ENCODE measurements at regions not wholly inside any gene's neighbourhood (a gene's known extent, or its start where the extent isn't known, plus 50 kb on each side); places are given as distances from the start of the nearest gene placed in this dataset.
A peak's percentile ranks its signal among the peaks of the same experiment; 100 is the strongest.

DNA sequence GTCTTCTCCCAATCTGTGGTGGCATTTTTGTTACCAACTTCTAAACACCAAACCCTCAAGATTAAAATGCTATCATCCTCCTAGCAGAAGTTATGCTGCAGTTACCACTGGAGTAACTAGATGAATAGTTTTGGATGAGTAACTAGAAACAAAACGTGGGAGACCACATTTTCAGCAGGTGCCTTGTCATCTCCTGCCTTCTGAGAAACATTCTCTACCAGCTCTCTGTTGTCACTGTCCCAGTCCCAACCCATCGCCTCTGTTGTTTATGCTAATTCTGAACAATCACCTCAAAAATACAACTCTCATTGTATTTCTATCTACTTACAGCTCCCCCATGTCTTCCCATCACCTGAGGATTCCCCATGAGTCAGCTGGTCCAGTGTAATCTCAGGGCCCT, 652.5 kb upstream of the ADAMTS16 start:
- ATAC-seq (no peak), DNase-seq (no peak)
- H3K4me1 Mint-ChIP-seq = no peaks in the 10 kb centered on the region
- CTCF ChIA-PET = no interaction called here
- peaks cover 9% of the 10 kb centered on the region for H3K9me3 Mint-ChIP-seq (ENCODE audit: low read depth)
- no peak overlapping the region for H3K4me3 Mint-ChIP-seq
- H3K27ac Mint-ChIP-seq = no peak overlapping the region
- POLR2A ChIA-PET = no interaction called here
- intact Hi-C loops (cut with DNase I, micrococcal nuclease) = no loop called here
- H3K27me3 Mint-ChIP-seq = no peaks in the 10 kb centered on the region
- H3K36me3 Mint-ChIP-seq (ENCODE audit: low read depth) = no peaks in the 10 kb centered on the region

DNA sequence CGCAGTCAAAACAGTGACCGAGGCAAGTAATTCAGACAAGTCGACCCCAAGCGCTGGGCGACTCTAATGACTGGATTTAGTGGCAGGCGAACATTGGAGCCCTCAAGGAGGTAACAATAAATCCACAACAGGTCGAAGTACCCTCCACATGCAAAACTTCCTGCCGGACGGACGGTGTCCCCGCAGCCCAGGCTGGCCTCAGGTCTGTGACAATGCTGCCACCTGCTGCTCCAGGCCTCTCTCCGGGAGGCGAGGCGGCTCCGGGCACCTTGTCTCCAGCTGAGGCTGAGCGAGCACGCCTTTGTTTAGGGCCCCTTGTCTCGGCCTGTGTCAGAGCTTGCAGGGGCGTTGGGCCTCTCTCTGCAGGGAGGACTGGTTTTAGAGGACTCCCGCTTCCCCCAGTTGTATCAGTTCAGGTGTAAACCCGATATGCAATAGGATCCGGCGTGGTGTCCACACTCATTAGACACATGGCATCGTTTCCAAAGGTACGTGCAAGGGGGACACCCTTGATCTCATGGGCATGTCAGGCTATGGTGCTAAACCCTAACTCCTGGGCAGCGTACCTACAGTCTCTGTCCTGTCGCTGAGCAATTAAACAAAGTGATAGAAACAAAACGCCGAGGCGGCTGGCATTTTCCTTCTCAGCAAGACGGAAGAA, 628.0 kb upstream of the ADAMTS16 start:
- no peaks in the 10 kb centered on the region for H3K9me3 Mint-ChIP-seq (ENCODE audit: low read depth)
- ChIA-PET POLR2A (no interaction called here), CTCF (no interaction called here)
- ATAC-seq (no peak), DNase-seq (peak; percentile 10)
- intact Hi-C loops (cut with DNase I, micrococcal nuclease) = no loop called here
- no peaks in the 10 kb centered on the region for H3K4me1 Mint-ChIP-seq
- H3K4me3 Mint-ChIP-seq = no peak overlapping the region
- no peaks in the 10 kb centered on the region for H3K36me3 Mint-ChIP-seq (ENCODE audit: low read depth)
- H3K27me3 Mint-ChIP-seq = no peaks in the 10 kb centered on the region
- no peak overlapping the region for H3K27ac Mint-ChIP-seq

DNA sequence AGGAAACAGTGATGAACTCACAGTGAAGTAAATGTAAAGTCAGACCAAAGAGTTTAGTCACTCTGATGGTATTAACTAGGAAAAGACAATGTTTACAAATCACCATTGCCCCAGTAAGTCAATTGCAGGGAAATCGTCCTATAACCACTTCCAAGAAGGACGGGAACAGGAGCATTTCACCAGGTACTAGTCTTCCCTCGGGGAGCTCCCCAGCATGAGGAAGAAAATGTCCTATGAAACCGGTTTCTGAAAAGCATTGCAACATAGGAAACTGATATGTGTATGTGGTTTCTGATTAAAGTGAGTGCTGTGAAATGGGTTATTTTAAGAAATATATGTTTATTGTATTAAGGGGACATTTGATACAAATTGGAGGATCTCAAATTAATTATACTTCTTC, 626.7 kb upstream of the ADAMTS16 start:
- CTCF ChIA-PET = no interaction called here
- no peak overlapping the region for H3K27ac Mint-ChIP-seq
- no peaks in the 10 kb centered on the region for H3K9me3 Mint-ChIP-seq (ENCODE audit: low read depth)
- intact Hi-C loops (cut with DNase I, micrococcal nuclease) = no loop called here
- no peak for ATAC-seq
- H3K4me3 Mint-ChIP-seq = no peak overlapping the region
- DNase-seq = no peak
- H3K27me3 Mint-ChIP-seq = no peaks in the 10 kb centered on the region
- POLR2A ChIA-PET = no interaction called here
- H3K4me1 Mint-ChIP-seq = no peaks in the 10 kb centered on the region
- no peaks in the 10 kb centered on the region for H3K36me3 Mint-ChIP-seq (ENCODE audit: low read depth)

DNA sequence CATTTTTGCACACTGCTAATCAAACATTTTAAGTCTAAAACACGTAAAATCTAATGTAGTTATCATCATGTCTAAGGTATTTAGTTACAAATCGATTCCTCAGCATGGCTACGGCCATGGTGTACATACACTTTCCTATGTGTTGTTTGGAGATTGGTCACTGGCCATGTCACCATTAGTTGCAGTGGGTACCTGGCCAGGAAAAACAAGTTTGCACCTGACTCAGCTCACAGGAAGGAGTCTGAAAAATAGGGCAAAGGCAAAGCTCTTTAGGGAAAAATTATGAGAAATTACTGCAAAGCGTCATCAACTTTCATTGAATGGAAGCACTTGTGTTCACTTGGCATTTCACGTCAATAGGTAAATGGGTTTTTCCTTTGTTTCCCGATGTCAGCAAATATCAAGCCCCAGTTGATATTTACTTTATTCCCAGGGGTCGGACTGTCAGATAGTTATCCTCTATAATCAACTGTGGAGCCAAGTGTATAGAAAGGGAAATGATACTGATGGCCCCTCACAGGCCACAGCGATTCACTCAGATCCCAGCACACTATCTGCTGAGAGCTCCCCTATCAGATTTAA, 626.0 kb upstream of the ADAMTS16 start:
- intact Hi-C loops (cut with DNase I, micrococcal nuclease) = no loop called here
- Mint-ChIP-seq H3K36me3 (ENCODE audit: low read depth) (no peaks in the 10 kb centered on the region), H3K4me3 (no peak overlapping the region), H3K27me3 (no peaks in the 10 kb centered on the region), H3K4me1 (no peaks in the 10 kb centered on the region), H3K27ac (no peak overlapping the region), H3K9me3 (ENCODE audit: low read depth) (no peaks in the 10 kb centered on the region)
- ATAC-seq (no peak), DNase-seq (no peak)
- ChIA-PET POLR2A (no interaction called here), CTCF (interaction anchor here (0.6 kb wide), 1 partner anchor 1256 kb away, joined by 3 read pairs; no protein-coding TSS in a partner anchor)

DNA sequence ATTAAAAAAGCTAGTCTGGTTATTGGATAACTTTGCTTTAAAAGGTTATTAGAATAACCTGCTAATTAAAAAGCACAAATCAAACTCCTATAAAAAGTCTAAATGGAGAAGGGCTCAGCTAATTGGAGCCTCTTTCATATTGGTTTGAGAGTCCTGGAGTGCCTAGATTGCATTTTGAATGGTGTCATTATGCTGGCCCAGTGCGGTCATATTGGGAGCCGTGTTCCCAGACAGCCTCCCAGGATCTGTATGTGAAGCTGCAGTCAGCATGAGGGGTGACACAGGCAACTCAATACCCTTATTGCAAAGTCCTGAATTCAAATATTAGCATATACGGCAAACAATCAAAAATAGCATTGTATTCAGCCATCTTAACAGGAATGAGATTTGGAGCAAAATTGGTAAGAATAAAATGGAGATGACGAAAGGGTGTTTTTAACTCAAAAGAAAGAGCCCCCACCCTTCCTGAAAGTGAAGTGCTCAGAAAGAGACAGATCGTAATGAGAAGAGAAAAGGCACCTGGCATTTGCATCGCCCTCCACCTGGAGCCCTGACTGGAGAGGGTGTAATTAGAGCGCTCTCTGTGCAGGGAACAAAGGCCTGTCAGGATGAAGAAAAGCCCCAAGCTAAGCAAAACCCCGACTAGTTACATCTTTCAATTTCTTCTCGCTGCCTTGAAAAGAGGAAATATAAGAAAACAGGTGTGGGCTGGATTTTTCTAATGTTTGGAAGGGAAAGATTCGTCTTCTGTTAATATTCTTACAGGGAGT, 621.0 kb upstream of the ADAMTS16 start:
- Mint-ChIP-seq H3K36me3 (ENCODE audit: low read depth) (no peaks in the 10 kb centered on the region), H3K4me3 (no peak overlapping the region), H3K27ac (no peak overlapping the region), H3K4me1 (no peaks in the 10 kb centered on the region), H3K9me3 (ENCODE audit: low read depth) (peaks cover 10% of the 10 kb centered on the region), H3K27me3 (no peaks in the 10 kb centered on the region)
- ATAC-seq (no peak), DNase-seq (no peak)
- intact Hi-C loops (cut with DNase I, micrococcal nuclease) = no loop called here
- ChIA-PET CTCF (no interaction called here), POLR2A (no interaction called here)

DNA sequence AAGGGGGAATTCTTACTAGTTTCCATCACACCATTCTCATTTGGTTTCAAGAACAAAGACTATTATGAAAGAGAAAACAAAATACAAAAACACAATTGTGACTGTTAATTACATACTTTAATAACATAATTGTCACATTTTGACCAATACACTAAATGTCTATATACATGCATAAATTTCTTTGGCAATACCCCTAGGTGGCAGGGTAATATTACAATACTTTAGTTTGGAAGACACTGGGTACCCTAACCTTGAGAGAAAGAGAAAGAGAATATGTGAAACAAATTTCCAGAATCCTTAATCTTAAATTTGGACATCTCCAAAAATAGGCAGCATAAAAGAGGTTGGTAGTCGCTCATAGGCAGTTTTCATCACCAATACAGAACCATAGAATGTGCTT, 619.6 kb upstream of the ADAMTS16 start:
- Mint-ChIP-seq H3K27ac (no peak overlapping the region), H3K4me1 (no peaks in the 10 kb centered on the region), H3K36me3 (ENCODE audit: low read depth) (no peaks in the 10 kb centered on the region), H3K9me3 (ENCODE audit: low read depth) (peaks cover 13% of the 10 kb centered on the region), H3K4me3 (no peak overlapping the region), H3K27me3 (no peaks in the 10 kb centered on the region)
- DNase-seq (no peak), ATAC-seq (no peak)
- ChIA-PET POLR2A (no interaction called here), CTCF (no interaction called here)
- intact Hi-C loops (cut with DNase I, micrococcal nuclease) = loop anchor here in 1 of 2 experiments (5.0 kb wide), 1 partner anchor 342 kb away; no protein-coding TSS in a partner anchor

DNA sequence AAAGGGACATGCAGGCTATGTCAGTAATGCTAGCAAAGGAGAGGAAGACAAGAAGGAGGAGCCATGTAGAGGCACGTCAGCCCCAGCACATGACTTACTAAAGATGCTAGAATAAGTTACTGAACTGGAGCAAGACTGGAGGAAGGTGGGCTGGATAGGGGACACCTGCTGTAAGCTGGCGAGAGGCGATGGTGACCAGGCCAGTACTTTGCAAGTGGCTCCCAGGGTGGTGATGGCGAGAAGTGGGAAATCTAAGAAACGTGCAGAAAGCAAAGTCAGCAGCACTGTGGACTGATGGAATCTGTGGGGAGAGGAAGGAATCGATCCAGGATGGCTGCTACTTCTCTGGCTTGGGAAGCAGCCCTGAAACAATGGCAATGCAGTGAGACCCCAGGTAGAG, 617.1 kb upstream of the ADAMTS16 start:
- intact Hi-C loops (cut with DNase I, micrococcal nuclease) = loop anchor here in 1 of 2 experiments (5.0 kb wide), 1 partner anchor 339 kb away; no protein-coding TSS in a partner anchor
- DNase-seq = no peak
- no peak for ATAC-seq
- Mint-ChIP-seq H3K36me3 (ENCODE audit: low read depth) (no peaks in the 10 kb centered on the region), H3K9me3 (ENCODE audit: low read depth) (peaks cover 13% of the 10 kb centered on the region), H3K27me3 (no peaks in the 10 kb centered on the region), H3K27ac (no peak overlapping the region), H3K4me1 (no peaks in the 10 kb centered on the region), H3K4me3 (no peak overlapping the region)
- ChIA-PET POLR2A (no interaction called here), CTCF (no interaction called here)

DNA sequence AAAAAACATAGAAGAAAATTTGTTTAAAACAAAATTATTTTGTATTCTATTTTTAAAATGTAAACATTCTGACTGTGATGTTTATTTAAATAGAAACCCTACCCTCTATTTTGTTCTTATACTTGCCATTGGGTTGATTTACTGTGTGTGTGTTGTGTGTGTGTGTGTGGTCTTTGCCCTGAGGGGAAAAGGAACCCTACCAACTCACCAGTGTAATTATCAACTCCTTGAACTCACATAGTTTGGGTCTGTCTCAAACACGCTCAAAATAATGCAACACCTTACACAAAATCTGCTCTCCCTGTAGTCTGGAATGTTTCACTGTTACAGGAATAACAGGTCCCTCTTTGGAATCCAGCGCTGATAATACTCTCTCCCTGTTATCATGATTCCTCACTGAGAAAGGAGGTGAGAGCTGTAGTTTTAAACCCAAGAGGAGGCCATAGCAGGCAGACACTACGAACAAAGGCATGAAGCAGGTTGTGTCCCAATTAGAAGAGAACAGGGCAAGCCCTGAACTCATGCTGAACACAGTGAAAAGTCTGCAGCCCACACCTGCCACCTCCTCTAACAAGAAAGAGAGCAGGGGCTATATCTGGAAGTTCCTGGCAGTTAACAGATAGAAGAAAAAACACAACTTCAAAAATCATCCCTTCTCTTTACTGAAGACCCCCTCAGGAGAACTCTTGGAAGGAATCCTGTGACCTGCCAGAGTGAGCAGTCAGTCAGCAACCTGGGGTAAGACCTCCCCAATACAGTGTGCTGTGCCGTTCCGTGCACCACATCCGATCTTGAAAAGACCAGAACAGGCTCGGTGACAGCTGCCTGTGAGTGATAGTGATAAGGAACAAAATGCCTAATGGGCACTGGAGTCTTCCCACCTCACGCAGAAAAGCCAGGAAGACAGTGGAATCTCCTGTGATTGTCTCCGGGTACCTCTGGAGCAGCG, 608.1 kb upstream of the ADAMTS16 start:
- ChIA-PET CTCF (no interaction called here), POLR2A (no interaction called here)
- Mint-ChIP-seq H3K4me1 (no peaks in the 10 kb centered on the region), H3K27ac (no peak overlapping the region), H3K4me3 (no peak overlapping the region), H3K27me3 (no peaks in the 10 kb centered on the region), H3K9me3 (ENCODE audit: low read depth) (peaks cover 4% of the 10 kb centered on the region), H3K36me3 (ENCODE audit: low read depth) (no peaks in the 10 kb centered on the region)
- DNase-seq (no peak), ATAC-seq (no peak)
- intact Hi-C loops (cut with DNase I, micrococcal nuclease) = no loop called here

DNA sequence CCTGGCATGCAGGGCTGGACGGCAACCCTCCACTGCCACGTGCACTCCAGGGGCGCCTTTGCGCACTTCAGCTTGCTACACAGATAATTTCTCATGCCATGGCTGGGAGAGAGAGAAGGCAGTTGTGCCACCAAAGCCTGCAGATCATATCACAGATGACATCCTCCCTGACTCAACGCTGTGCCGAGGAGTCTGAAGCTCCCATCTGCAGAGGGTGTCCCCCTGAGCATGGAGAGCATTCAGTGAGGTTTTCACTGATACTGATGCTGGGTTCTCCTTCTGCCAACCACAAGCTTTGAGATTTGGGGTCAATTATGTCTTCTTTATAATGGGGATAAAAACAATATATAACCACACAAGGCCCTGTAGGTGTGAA, 607.4 kb upstream of the ADAMTS16 start:
- ATAC-seq (no peak), DNase-seq (no peak)
- Mint-ChIP-seq H3K4me3 (no peak overlapping the region), H3K4me1 (no peaks in the 10 kb centered on the region), H3K36me3 (ENCODE audit: low read depth) (no peaks in the 10 kb centered on the region), H3K27me3 (no peaks in the 10 kb centered on the region), H3K9me3 (ENCODE audit: low read depth) (peaks cover 4% of the 10 kb centered on the region), H3K27ac (no peak overlapping the region)
- CTCF ChIA-PET = no interaction called here
- intact Hi-C loops (cut with DNase I, micrococcal nuclease) = no loop called here
- POLR2A ChIA-PET = no interaction called here

DNA sequence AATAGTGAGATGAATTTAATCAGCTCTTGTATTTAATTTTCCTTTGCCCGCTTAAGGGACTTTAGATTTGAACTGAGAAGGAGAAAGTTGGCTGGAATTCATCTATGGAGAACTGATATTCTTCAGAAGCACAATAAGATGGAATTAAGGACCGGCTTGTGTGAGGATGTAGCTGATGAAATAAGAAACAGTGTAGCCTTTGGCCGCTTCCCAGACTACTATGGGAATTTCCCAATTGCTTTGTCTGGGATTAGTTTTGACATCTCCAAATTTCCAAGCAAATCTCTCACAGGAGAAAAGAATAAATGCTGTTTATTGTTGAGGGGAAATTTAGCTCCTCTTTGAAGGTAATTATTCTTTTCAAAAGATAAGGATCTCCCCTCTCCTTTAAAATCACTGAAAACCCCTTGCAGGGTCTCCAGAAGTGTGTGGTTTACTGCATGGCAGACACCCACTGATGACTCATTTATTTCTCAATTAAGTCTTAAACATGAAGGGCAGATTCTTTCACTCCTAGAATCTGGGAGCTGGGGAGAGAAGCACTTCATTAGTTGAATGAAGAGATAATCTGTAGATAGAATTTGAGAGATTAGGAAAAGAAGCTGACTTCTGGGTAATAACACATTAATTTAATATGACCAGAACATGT, 606.5 kb upstream of the ADAMTS16 start:
- Mint-ChIP-seq H3K36me3 (ENCODE audit: low read depth) (no peaks in the 10 kb centered on the region), H3K4me3 (no peak overlapping the region), H3K27me3 (no peaks in the 10 kb centered on the region), H3K4me1 (no peaks in the 10 kb centered on the region), H3K27ac (no peak overlapping the region), H3K9me3 (ENCODE audit: low read depth) (peaks cover 4% of the 10 kb centered on the region)
- intact Hi-C loops (cut with DNase I, micrococcal nuclease) = no loop called here
- ChIA-PET CTCF (no interaction called here), POLR2A (no interaction called here)
- ATAC-seq (no peak), DNase-seq (no peak)

DNA sequence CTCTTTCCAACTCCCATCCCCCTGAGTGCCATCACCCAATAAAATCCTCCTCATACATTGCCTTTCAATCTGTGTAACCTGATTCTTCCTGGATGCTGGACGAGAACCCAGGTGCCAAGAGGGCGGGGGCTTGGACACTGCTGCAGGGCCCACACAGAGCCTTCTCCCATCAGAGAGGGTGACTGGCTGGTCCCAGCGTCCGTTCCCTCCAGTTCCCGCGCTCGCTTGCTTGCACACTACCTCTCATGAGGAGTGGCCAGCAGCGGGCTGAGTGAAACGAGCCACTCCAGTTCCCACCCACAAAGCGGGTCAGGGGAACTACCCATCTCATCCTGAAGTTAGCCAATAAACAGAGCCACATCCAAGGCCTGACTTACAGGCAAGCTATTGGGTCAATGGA, 602.6 kb upstream of the ADAMTS16 start:
- Mint-ChIP-seq H3K9me3 (ENCODE audit: low read depth) (peaks cover 8% of the 10 kb centered on the region), H3K4me3 (no peak overlapping the region), H3K36me3 (ENCODE audit: low read depth) (no peaks in the 10 kb centered on the region), H3K4me1 (no peaks in the 10 kb centered on the region), H3K27ac (no peak overlapping the region), H3K27me3 (no peaks in the 10 kb centered on the region)
- ATAC-seq = no peak
- ChIA-PET CTCF (no interaction called here), POLR2A (no interaction called here)
- intact Hi-C loops (cut with DNase I, micrococcal nuclease) = no loop called here
- DNase-seq = no peak

Measured in activated CD4-positive, alpha-beta T cell treated with anti-CD3 and anti-CD28 coated beads for 36 hours (primary cell).